ENCODE measurements at regions not wholly inside any gene's neighbourhood (a gene's known extent, or its start where the extent isn't known, plus 50 kb on each side); places are given as distances from the start of the nearest gene placed in this dataset.

DNA sequence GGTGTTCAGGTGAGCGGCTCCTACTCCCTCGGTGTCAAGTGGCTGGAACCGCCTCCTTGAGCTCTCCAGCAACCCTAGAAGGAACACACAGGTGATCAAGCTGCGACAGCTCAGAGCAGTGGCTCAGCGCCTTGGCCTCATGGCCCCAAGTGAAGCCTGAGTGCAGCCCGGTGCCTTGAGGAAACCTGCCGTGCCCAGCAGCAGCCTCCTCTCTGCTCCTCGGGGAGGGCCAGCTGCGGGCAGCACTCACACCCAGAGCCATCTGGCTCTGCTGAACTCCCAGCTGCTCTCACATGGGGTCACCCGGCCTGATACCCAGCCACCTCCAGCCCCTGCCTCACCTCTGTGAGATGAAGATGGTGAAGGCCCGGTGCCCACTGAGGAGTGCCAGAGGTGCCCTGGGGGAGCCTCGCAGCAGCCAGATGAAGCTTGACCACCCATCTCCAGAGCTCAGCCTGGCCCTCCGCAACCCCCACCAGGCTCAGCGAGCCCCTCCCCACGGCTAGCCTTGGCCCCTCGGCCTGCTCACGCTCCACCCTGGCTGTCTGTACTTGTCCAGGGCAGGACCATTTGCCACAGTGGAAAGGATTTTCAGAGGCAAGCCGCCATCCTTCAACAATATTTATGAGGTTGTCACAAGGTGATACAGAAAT lies 70.6 kb upstream of the RAB6C start:
- TF ChIP-seq, protein P1, sequence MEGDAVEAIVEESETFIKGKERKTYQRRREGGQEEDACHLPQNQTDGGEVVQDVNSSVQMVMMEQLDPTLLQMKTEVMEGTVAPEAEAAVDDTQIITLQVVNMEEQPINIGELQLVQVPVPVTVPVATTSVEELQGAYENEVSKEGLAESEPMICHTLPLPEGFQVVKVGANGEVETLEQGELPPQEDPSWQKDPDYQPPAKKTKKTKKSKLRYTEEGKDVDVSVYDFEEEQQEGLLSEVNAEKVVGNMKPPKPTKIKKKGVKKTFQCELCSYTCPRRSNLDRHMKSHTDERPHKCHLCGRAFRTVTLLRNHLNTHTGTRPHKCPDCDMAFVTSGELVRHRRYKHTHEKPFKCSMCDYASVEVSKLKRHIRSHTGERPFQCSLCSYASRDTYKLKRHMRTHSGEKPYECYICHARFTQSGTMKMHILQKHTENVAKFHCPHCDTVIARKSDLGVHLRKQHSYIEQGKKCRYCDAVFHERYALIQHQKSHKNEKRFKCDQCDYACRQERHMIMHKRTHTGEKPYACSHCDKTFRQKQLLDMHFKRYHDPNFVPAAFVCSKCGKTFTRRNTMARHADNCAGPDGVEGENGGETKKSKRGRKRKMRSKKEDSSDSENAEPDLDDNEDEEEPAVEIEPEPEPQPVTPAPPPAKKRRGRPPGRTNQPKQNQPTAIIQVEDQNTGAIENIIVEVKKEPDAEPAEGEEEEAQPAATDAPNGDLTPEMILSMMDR (IDR thresholded peaks at IDR 0.05), result no peak
- TF ChIP-seq EP300 (IDR thresholded peaks at IDR 0.05), result no peak
